GM12878 (cell line): ENCODE measurements at regions not wholly inside any gene's neighbourhood (a gene's known extent, or its start where the extent isn't known, plus 50 kb on each side); places are given as distances from the start of the nearest gene placed in this dataset. TPM values are rescaled to one million over a fixed set of nuclear protein-coding genes. Genes with fewer than 3 reads are reported as not detected.

Experiments used
- ATAC-seq: fragments of 200-7000 bp; cut with Tn5 transposase; 3 replicates; pipeline ENCODE4 v1.9.1; 2020; ENCODE audit warnings: mild to moderate bottlenecking, moderate library complexity
- BruUV-seq: library from RNA; stranded (reverse); fragments of 400-500 nt; replicated peaks from 2 replicates; lab custom pipeline; 2021; lab: Mats Ljungman, UMichigan
- CTCF ChIA-PET: fragments of 300-600 bp; sonication (Branson Sonifier 250); formaldehyde crosslinking; extraction: SDS; loops from one replicate; lab custom pipeline; 2021; ENCODE audit warnings: inconsistent platforms; lab: Yijun Ruan, JAX
- POLR2A ChIA-PET: fragments of 350-600 bp; formaldehyde crosslinking; extraction: SDS; loops from one replicate; lab custom pipeline; 2021; ENCODE audit warnings: inconsistent platforms; lab: Charles Lee
- RAD21 ChIA-PET: fragments of 300-600 bp; sonication (Branson Sonifier 250); formaldehyde crosslinking; loops from one replicate; lab custom pipeline; 2023; ENCODE audit warnings: antibody characterized with exemption; ENCODE audit not compliant: unreplicated experiment; lab: Charles Lee
- SMC1A ChIA-PET: fragments of 300-600 bp; sonication (Branson Sonifier 250); formaldehyde crosslinking; loops from one replicate; lab custom pipeline; 2023; ENCODE audit not compliant: unreplicated experiment, uncharacterized antibody; lab: Charles Lee
- DNase-seq: peaks from one replicate; pipeline ENCODE4 v3.0.0-alpha.2; 2011; ENCODE audit warnings: low read depth, low spot score
- FAIRE-seq: peaks from 3 replicates; lab custom pipeline; 2011; peaks lifted over from hg19 to GRCh38; lab: Jason Lieb, UNC
- H2AFZ ChIP-seq: 2 replicates; pipeline ENCODE4 v1.6.0; 2011; ENCODE audit warnings: low read depth, low read length, control low read depth; ENCODE audit not compliant: control insufficient read depth
- H3K27ac ChIP-seq: 2 replicates; pipeline ENCODE4 v1.5.1; 2011; ENCODE audit warnings: control low read depth; ENCODE audit not compliant: control insufficient read depth, insufficient read depth
- H3K27me3 ChIP-seq, 2 experiments: replicated peaks in 1 of 2; 2 replicates each; pipeline versions ENCODE4 v1.6.0 to v1.6.1; 2011; ENCODE audit warnings: low read length in 1 of 2; ENCODE audit not compliant: control insufficient read depth in 2 of 2, insufficient read depth in 2 of 2
- H3K36me3 ChIP-seq, 2 experiments: 2 replicates each; pipeline ENCODE4 v1.5.1; 2011; ENCODE audit warnings: low read length in 1 of 2; ENCODE audit not compliant: control insufficient read depth in 2 of 2, insufficient read depth in 2 of 2
- H3K4me1 ChIP-seq: 2 replicates; pipeline ENCODE4 v1.6.1; 2011; ENCODE audit warnings: mild to moderate bottlenecking, low read length, moderate library complexity, mixed read lengths; ENCODE audit not compliant: control insufficient read depth, insufficient read depth
- H3K4me2 ChIP-seq: 2 replicates; pipeline ENCODE4 v1.6.0; 2011; ENCODE audit warnings: control low read depth; ENCODE audit not compliant: control insufficient read depth, insufficient read depth
- H3K4me3 ChIP-seq: fragments of 200-600 bp; sonication (generic); 2 replicates; pipeline ENCODE4 v1.5.1; 2016
- H3K79me2 ChIP-seq: 2 replicates; pipeline ENCODE4 v1.6.0; 2011; ENCODE audit warnings: low read length; ENCODE audit not compliant: control insufficient read depth, insufficient read depth
- H3K9ac ChIP-seq: 2 replicates; pipeline ENCODE4 v1.8.0; 2011; ENCODE audit warnings: low read length, control low read depth, mixed read lengths; ENCODE audit not compliant: control insufficient read depth, insufficient read depth
- H3K9me3 ChIP-seq: replicated peaks from 3 replicates; pipeline ENCODE4 v1.5.1; 2011; ENCODE audit warnings: mild to moderate bottlenecking, low read length; ENCODE audit not compliant: control insufficient read depth, insufficient read depth
- H4K20me1 ChIP-seq: 2 replicates; pipeline ENCODE4 v1.6.0; 2011; ENCODE audit not compliant: control insufficient read depth, insufficient read depth
- DPF2 ChIP-seq: fragments of 450-650 bp; IDR thresholded peaks from 2 replicates; pipeline ENCODE4 v1.6.1; 2017; ENCODE audit warnings: mild to moderate bottlenecking
- TCF12 ChIP-seq: IDR thresholded peaks from 2 replicates; pipeline ENCODE4 v1.6.1; 2011; ENCODE audit warnings: low read depth, mild to moderate bottlenecking, low read length
- WGBS: methylation state at CpG from one replicate; pipeline ENCODE4 v1.1.6; 2016; ENCODE audit warnings: low lambda C conversion rate; ENCODE audit not compliant: insufficient replicate concordance, insufficient coverage; ENCODE audit errors: missing lambda C conversion rate; 5-methylcytosine and 5-hydroxymethylcytosine counted together
- in situ Hi-C: fragments of 300-500 bp; cut with MboI; formaldehyde crosslinking; loops from 9 replicates; pipeline ENCODE4 v1.14.3; 2018; ENCODE audit warnings: mixed read lengths
- intact Hi-C: fragments of 100-400 bp; cut with micrococcal nuclease; formaldehyde crosslinking; loops from one replicate; pipeline ENCODE4 v1.14.2; 2022; ENCODE audit not compliant: unreplicated experiment
- small RNA-seq: library from RNA; depleted of rRNA; stranded (forward); fragments of <200 nt; gene quantifications from one replicate; pipeline ENCODE3, GENCODE V24; 2014
- TF ChIP-seq, protein P1 (sequence below): fragments of 450-650 bp; formaldehyde crosslinking; IDR thresholded peaks from 2 replicates; pipeline ENCODE4 v1.4.0; 2020; ENCODE audit warnings: mild to moderate bottlenecking, moderate library complexity
- TF ChIP-seq, protein P2 (sequence below): IDR thresholded peaks from 2 replicates; pipeline ENCODE4 v1.6.1; 2012; ENCODE audit warnings: mild to moderate bottlenecking, low read depth, low read length

DNA sequence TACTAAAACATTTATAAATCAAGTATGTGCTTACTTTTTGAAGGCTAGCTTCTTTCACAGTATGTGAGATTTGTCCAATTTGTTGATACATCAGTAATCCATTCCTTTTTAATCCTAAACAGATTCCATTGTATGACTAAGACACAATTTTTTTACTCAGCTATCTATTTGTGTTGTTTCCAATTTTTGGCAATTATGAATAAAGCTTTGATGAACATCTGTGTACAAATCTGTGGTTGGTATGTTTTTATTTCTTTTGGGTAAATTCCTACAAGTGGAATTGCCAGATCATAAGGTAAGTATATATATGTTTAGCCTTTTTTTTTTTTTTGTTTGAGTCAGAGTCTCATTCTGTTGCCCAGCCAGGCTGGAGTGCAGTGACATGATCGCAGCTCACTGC, 56.2 kb upstream of the VEPH1 start:
- Histone ChIP-seq H3K79me2 (no peaks in the 10 kb centered on the region), H2AFZ (no peak overlapping the region), H3K4me3 (no peak overlapping the region), H3K27ac (no peak overlapping the region), H3K9me3 (no peaks in the 10 kb centered on the region), H3K4me1 (no peaks in the 10 kb centered on the region), H3K9ac (no peak overlapping the region), H3K27me3 (no peaks in the 10 kb centered on the region; a peak in 1 of 4 replicates), H3K4me2 (no peak overlapping the region), H4K20me1 (no peaks in the 10 kb centered on the region), H3K36me3 (no peaks in the 10 kb centered on the region)
- intact Hi-C loops (no loop called here), in situ Hi-C loops (no loop called here)
- BruUV-seq, result no TSS peak
- ChIA-PET POLR2A (no interaction called here), RAD21 (no interaction called here), CTCF (interaction anchor here (0.7 to 1.8 kb wide), 3 partner anchors 11 to 15 kb away, joined by 3 to 7 read pairs (median 6); no protein-coding TSS in a partner anchor), SMC1A (interaction anchor here (1.2 kb wide), 1 partner anchor 13 kb away, joined by 3 read pairs; no protein-coding TSS in a partner anchor)
- DNase-seq (no peak), FAIRE-seq (no peak), ATAC-seq (no peak)
- WGBS, result 0% methylated on average over 1 of the region's 1 CpG
- TF ChIP-seq DPF2, result no peak
- TF ChIP-seq, protein P1, sequence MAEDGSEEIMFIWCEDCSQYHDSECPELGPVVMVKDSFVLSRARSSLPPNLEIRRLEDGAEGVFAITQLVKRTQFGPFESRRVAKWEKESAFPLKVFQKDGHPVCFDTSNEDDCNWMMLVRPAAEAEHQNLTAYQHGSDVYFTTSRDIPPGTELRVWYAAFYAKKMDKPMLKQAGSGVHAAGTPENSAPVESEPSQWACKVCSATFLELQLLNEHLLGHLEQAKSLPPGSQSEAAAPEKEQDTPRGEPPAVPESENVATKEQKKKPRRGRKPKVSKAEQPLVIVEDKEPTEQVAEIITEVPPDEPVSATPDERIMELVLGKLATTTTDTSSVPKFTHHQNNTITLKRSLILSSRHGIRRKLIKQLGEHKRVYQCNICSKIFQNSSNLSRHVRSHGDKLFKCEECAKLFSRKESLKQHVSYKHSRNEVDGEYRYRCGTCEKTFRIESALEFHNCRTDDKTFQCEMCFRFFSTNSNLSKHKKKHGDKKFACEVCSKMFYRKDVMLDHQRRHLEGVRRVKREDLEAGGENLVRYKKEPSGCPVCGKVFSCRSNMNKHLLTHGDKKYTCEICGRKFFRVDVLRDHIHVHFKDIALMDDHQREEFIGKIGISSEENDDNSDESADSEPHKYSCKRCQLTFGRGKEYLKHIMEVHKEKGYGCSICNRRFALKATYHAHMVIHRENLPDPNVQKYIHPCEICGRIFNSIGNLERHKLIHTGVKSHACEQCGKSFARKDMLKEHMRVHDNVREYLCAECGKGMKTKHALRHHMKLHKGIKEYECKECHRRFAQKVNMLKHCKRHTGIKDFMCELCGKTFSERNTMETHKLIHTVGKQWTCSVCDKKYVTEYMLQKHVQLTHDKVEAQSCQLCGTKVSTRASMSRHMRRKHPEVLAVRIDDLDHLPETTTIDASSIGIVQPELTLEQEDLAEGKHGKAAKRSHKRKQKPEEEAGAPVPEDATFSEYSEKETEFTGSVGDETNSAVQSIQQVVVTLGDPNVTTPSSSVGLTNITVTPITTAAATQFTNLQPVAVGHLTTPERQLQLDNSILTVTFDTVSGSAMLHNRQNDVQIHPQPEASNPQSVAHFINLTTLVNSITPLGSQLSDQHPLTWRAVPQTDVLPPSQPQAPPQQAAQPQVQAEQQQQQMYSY (CRISPR knock-in tag), result no peak
- no peak for TF ChIP-seq TCF12
- TF ChIP-seq, protein P2, sequence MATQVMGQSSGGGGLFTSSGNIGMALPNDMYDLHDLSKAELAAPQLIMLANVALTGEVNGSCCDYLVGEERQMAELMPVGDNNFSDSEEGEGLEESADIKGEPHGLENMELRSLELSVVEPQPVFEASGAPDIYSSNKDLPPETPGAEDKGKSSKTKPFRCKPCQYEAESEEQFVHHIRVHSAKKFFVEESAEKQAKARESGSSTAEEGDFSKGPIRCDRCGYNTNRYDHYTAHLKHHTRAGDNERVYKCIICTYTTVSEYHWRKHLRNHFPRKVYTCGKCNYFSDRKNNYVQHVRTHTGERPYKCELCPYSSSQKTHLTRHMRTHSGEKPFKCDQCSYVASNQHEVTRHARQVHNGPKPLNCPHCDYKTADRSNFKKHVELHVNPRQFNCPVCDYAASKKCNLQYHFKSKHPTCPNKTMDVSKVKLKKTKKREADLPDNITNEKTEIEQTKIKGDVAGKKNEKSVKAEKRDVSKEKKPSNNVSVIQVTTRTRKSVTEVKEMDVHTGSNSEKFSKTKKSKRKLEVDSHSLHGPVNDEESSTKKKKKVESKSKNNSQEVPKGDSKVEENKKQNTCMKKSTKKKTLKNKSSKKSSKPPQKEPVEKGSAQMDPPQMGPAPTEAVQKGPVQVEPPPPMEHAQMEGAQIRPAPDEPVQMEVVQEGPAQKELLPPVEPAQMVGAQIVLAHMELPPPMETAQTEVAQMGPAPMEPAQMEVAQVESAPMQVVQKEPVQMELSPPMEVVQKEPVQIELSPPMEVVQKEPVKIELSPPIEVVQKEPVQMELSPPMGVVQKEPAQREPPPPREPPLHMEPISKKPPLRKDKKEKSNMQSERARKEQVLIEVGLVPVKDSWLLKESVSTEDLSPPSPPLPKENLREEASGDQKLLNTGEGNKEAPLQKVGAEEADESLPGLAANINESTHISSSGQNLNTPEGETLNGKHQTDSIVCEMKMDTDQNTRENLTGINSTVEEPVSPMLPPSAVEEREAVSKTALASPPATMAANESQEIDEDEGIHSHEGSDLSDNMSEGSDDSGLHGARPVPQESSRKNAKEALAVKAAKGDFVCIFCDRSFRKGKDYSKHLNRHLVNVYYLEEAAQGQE, result no peak

Small RNA genes in the stretch of these regions (small RNA-seq; reads per million reads assigned to genes)
- not detected for gene RN7SKP46
